Activated CD4-positive, CD25-positive, alpha-beta regulatory T cell treated with anti-CD3 and anti-CD28 coated beads, Interleukin-2, amount 50 U/mL, for 72 hours (primary cell): ENCODE measurements at regions not wholly inside any gene's neighbourhood (a gene's known extent, or its start where the extent isn't known, plus 50 kb on each side); places are given as distances from the start of the nearest gene placed in this dataset.

Experiments used
- DNase-seq: peaks from one replicate; pipeline ENCODE4 v3.0.0; 2021

DNA sequence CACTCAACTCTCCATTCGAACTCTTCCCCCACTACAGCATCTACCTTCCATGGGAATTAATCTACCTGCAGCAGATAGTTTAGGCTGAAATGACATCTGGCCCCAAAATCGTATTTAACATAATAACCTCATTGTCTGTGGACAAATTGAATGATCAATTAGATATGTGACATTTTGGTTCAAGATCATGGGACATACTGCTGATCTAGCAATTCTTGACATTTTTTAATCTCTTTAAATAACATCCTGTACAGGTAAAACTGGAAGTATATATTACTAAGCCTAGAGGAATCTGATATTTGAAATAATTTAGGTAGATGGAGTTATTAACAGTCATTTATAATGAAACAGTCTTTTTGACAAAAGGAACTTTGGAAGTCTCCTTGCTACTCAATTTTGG lies 702.5 kb downstream of the NLGN4X start:
- no peak for DNase-seq

DNA sequence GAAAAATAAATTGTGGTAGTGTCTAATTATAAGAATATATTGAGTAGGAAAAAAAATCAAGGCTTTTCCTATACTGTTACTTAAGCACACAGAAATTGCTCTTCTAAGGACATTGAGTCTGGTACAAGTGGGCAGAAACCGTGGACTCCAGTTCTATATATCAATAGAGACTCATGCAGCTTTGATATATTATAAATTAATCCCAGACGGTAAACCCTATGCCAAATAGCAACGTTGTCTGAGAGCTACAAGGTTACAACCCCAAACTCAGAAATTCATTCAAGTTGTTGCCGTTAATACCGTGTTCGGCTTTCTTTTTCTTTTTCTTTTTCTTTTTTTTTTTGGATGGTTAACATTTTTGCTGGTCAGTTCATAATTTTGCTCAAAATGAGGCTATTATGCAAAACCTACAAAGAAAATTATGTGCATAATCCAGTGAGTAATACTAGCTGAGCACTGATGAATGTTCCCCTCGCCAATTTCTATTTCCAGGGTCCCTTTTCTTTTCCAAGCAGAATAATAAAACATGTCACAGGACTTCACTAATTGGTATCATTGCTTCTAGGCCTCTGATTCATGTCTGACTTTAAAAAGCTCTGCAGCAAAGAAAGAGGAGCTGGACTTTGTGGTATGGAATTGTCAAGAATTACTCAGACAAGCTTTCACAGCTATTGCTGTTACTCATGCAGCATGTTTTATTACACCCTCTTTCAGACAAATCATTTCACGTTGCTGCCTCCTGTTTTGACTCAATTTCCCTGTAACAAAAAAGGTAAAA lies 737.7 kb downstream of the NLGN4X start:
- no peak for DNase-seq

GRCh38 chrX:5474282-5474681 lies 754.4 kb downstream of the NLGN4X start:
- DNase-seq: no peak

DNA sequence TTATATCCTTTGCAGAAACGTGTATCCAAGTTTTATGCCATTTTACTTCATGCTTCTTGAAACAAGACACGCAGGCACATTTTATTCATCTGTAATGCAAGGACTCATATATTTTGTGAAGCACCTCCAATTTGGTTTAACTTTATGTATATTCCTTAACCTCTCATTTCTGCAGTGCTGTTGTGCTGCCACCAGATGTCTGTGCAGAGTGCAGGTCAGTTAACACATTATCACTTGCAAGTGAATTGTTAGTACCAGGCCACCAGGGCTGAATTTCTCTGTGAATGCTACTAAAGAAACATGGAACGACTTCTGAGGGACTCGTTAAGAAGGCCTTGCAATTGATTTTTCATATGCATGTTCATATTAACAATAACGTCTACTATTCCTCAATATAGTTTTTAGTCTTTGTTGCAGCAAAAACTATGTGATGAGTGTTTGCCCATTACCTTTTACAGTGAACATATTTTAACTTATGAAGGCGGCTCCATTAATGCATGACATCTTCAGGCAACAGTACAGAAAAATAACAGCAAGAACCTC lies 770.3 kb downstream of the NLGN4X start:
- DNase-seq: no peak

- DNase-seq: no peak
These were observed 779.3 kb downstream of the NLGN4X start for GRCh38 chrX:5449323-5449722.

DNA sequence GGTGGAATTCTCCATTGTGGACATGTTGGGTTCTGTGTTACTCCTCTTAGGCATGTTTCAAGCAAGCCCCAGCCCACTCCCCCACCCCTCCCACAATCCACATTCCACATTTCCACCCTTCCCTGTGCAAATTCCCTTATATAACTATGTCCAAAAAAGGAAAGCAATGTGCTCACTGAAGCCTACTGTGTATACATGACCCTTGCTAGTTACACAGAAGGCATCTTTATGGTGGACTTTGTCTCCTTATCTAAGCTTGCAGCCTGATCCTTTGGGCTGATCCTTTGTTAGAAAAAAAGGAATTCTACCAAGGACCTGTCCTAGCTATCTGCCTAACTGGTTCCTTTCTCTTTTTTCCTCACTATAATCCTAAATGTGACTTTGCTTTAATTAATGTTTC lies 796.8 kb downstream of the NLGN4X start:
- DNase-seq: no peak

DNA sequence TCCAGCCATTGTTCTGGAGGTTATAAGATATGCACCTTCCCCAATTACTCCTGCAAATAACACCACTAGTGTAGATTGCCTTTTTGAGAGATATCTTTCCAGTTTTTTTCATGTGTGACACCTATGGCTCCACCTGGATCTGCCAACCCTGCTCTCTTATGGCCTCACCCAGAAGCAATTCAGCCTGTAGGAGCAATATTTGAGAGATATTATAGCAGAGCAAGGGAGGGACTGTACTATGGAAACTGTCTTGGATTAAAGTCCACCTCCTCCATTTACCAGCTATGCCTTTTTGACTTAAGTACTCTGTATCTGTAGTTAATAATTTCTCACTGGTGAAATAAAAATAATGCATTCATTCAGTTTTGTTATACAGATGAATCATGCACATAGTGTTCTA lies 803.5 kb downstream of the NLGN4X start:
- DNase-seq: no peak

- no peak for DNase-seq
These were observed 811.3 kb downstream of the NLGN4X start for GRCh38 chrX:5417381-5417780.

- no peak for DNase-seq
These were observed 812.9 kb downstream of the NLGN4X start for GRCh38 chrX:5415738-5416137.

- no peak for DNase-seq
These were observed 819.6 kb downstream of the NLGN4X start for GRCh38 chrX:5409106-5409505.

- no peak for DNase-seq
These were observed 826.2 kb downstream of the NLGN4X start for GRCh38 chrX:5402461-5402860.

GRCh38 chrX:5399403-5399802 lies 829.3 kb downstream of the NLGN4X start:
- no peak for DNase-seq

DNA sequence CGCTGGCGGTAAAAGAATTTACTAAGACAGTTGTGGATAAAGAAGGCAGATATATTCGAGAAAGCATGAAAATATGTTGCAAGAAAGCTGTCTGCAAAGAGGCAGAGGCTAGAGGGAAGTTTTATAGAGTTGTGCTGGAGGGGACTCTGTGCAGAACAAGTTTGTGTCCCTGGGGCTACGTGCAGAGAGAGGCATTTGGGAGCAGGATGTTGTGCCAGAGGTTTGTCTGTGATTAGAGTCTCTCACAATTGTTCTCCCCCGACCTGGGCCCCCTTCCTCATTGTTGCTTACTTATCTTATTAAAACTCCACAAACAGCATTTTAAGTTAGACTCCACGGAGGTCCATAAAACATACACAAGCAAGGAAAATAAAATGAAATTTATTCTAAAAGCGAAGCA lies 831.3 kb downstream of the NLGN4X start:
- DNase-seq: no peak

DNA sequence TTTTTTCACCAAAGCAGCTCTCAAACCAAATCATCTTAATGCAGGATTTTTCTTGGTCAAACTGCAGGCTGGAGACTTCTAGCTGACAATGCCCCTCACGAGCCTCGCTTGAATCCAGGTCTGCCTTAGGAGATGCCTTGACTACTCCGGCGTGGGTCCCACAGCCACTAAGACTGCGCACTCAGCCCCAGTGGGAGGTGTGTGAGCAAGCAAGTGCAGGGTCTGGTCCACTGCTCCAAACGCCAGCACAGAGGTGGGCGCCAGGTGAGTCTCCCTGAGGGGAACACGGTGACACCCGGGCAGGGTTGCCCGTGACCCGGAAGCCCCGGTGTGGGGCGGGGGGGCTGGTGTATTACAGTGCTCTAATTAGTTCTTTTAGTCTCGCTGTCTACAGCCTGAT lies 838.3 kb downstream of the NLGN4X start:
- no peak for DNase-seq

GRCh38 chrX:5388087-5388486 lies 840.6 kb downstream of the NLGN4X start:
- DNase-seq: no peak

DNA sequence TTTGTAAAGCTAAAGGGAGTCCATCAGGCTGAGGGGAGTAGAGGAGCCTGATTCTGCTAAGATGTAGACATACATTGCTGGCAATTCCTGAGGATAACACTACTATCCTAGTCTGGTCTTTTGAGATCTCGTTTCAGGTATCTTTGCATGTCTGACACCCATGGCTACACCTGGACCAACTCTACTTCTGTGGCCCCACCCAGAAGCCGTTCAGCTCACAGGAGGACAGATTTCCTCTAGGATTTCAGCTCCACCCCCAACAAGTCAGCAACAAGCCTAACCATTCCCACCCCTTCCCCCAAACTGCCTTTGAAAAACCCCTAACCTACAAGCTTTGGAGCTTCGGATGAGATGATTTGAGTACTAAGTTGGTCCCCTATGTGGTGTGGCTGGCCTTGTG lies 848.2 kb downstream of the NLGN4X start:
- DNase-seq: no peak

DNA sequence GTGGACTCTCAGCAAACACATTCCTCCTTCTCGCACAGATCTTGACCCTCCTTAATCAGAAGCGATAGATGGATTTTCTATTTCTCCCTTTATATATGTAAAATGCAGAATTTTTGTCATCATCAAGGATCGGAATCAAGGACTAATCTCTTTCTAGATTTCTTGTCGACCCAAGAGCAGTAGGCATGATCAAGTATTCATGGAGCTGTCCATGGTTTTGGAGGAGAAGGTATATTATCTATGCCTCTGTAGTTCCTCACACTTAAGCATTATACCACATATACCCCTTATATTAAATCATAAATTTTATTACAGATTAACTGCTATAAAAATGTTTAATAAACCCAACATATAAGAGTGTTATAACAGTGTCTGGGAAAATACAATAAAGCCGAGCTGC lies 886.8 kb downstream of the NLGN4X start:
- DNase-seq: no peak

GRCh38 chrX:5337160-5337559 lies 891.5 kb downstream of the NLGN4X start:
- DNase-seq: no peak

DNA sequence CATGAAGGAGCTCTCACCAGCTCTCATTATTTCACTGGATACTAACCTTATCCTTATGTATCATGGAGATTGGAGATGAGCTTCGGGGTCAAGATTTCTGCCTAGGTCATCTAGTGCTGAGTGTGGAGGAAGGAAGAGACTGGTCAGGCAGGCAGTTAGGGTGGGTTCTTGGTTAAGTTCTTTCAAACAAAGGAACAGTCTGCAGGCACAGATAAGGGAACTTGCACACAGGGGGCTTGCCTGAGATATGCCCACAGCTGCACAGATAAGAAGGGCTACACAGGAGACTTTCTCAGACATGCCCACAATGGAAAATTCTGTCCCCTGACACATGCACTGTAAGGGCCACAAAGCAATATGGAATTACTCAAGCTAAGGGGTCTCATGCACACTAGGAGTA lies 904.1 kb downstream of the NLGN4X start:
- DNase-seq: no peak

DNA sequence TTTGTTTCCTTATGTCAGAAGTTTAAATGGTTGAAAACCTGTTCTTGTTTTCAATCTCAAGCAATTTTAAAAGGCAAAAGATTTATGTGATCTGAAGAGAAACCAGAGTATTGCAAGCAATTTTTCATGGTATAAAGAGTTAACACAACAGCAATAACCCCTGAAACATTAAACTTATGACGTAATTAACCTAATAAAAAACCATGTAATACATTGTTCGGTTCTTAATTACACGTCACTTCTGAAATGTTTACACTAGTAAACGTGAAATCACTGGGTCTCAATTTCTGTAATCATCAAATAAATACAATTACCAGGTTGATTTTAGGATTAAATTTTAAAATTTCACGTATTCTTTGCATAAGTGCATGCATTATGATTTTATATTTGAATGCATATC lies 914.5 kb downstream of the NLGN4X start:
- DNase-seq: no peak

- DNase-seq: no peak
These were observed 921.3 kb downstream of the NLGN4X start for GRCh38 chrX:5307416-5307815.

GRCh38 chrX:5306654-5307121 lies 922.0 kb downstream of the NLGN4X start:
- DNase-seq: no peak

GRCh38 chrX:5305452-5305851 lies 923.2 kb downstream of the NLGN4X start:
- DNase-seq: no peak

GRCh38 chrX:5295004-5295403 lies 933.7 kb downstream of the NLGN4X start:
- DNase-seq: no peak

- DNase-seq: no peak
These were observed 938.0 kb downstream of the NLGN4X start for GRCh38 chrX:5290635-5291034.
